MM.1S (cell line): ENCODE measurements at regions not wholly inside any gene's neighbourhood (a gene's known extent, or its start where the extent isn't known, plus 50 kb on each side); places are given as distances from the start of the nearest gene placed in this dataset.
A peak's percentile ranks its signal among the peaks of the same experiment; 100 is the strongest.

Experiments
- DNase-seq: peaks from one replicate; pipeline ENCODE4 v3.0.0-alpha.2; 2015
- H2AFZ ChIP-seq: fragments of 300-600 bp; sonication (generic); 2 replicates; pipeline ENCODE4 v1.6.0; 2016; ENCODE audit warnings: antibody characterized with exemption, low read length
- H3F3A ChIP-seq: fragments of 300-600 bp; sonication (generic); 2 replicates; pipeline ENCODE4 v1.6.1; 2016; ENCODE audit warnings: mild to moderate bottlenecking, antibody characterized with exemption, low read length, moderate library complexity, mixed read lengths; ENCODE audit not compliant: insufficient read depth
- H3K27ac ChIP-seq: fragments of 300-600 bp; sonication (generic); 2 replicates; pipeline ENCODE4 v1.5.1; 2016; ENCODE audit warnings: mild to moderate bottlenecking, low read length
- H3K27me3 ChIP-seq: fragments of 300-600 bp; sonication (generic); replicated peaks from 2 replicates; pipeline ENCODE4 v1.6.0; 2016; ENCODE audit warnings: low read length; ENCODE audit not compliant: insufficient read depth
- H3K36me3 ChIP-seq: fragments of 300-600 bp; sonication (generic); replicated peaks from 2 replicates; pipeline ENCODE4 v1.6.1; 2016; ENCODE audit warnings: mild to moderate bottlenecking, low read length, mixed read lengths; ENCODE audit not compliant: insufficient read depth
- H3K4me1 ChIP-seq: fragments of 300-600 bp; sonication (generic); 2 replicates; pipeline ENCODE4 v1.6.1; 2016; ENCODE audit warnings: low read length, mixed read lengths
- H3K4me2 ChIP-seq: fragments of 300-600 bp; sonication (generic); 2 replicates; pipeline ENCODE4 v1.6.0; 2016; ENCODE audit warnings: low read depth, low read length
- H3K4me3 ChIP-seq: fragments of 300-600 bp; sonication (generic); 2 replicates; pipeline ENCODE4 v1.5.1; 2016; ENCODE audit warnings: low read length, mixed read lengths
- H3K79me2 ChIP-seq: fragments of 300-600 bp; sonication (generic); 2 replicates; pipeline ENCODE4 v1.6.1; 2016; ENCODE audit warnings: mixed run types, low read length, mixed read lengths
- H3K9ac ChIP-seq: fragments of 300-600 bp; sonication (generic); 2 replicates; pipeline ENCODE4 v1.6.1; 2016; ENCODE audit warnings: low read length, mixed read lengths
- H3K9me2 ChIP-seq: fragments of 300-600 bp; sonication (generic); replicated peaks from 2 replicates; pipeline ENCODE4 v1.6.1; 2016; ENCODE audit warnings: mild to moderate bottlenecking, low read length, mixed read lengths; ENCODE audit not compliant: insufficient read depth
- H3K9me3 ChIP-seq: fragments of 300-600 bp; sonication (generic); replicated peaks from 2 replicates; pipeline ENCODE4 v1.6.1; 2016; ENCODE audit warnings: mild to moderate bottlenecking, low read length, mixed read lengths; ENCODE audit not compliant: insufficient read depth
- H4K20me1 ChIP-seq: fragments of 300-600 bp; sonication (generic); 2 replicates; pipeline ENCODE4 v1.6.1; 2016; ENCODE audit warnings: mild to moderate bottlenecking, low read length, moderate library complexity, mixed read lengths; ENCODE audit not compliant: insufficient read depth
- CTCF ChIP-seq: fragments of 300-600 bp; sonication (generic); IDR thresholded peaks from 2 replicates; pipeline ENCODE4 v1.5.1; 2016; ENCODE audit warnings: antibody characterized with exemption, low read length, mixed read lengths
- EZH2 ChIP-seq: fragments of 300-600 bp; sonication (generic); optimal IDR thresholded peaks from 2 replicates; pipeline ENCODE3; 2017; ENCODE audit warnings: low read depth, mild to moderate bottlenecking, antibody characterized with exemption, low read length, mixed read lengths
- EZH2phosphoT487 ChIP-seq: fragments of 300-600 bp; sonication (generic); IDR thresholded peaks from 2 replicates; pipeline ENCODE4 v1.6.1; 2018; ENCODE audit warnings: antibody characterized with exemption, low read length

GRCh38 chr2:221969087-221969829, 329.5 kb downstream of the PAX3 start:
- Histone ChIP-seq H3K4me3 (no peak overlapping the region), H3K79me2 (no peaks in the 10 kb centered on the region), H3F3A (no peaks in the 10 kb centered on the region), H3K4me2 (no peak overlapping the region), H3K4me1 (no peaks in the 10 kb centered on the region), H3K9me2 (no peaks in the 10 kb centered on the region), H2AFZ (no peak overlapping the region), H3K9ac (no peak overlapping the region), H3K27me3 (no peaks in the 10 kb centered on the region), H3K36me3 (no peaks in the 10 kb centered on the region), H4K20me1 (no peaks in the 10 kb centered on the region), H3K27ac (no peak overlapping the region), H3K9me3 (no peaks in the 10 kb centered on the region)
- TF ChIP-seq CTCF (peak; percentile 56), EZH2phosphoT487 (no peak)
- peak; percentile 41 for DNase-seq

GRCh38 chr2:221962186-221962585, 336.6 kb downstream of the PAX3 start:
- TF ChIP-seq EZH2 (no peak), CTCF (no peak), EZH2phosphoT487 (no peak)
- H3K4me3 ChIP-seq: no peak overlapping the region
- no peaks in the 10 kb centered on the region for H3K27me3 ChIP-seq
- H3K4me1 ChIP-seq: no peaks in the 10 kb centered on the region
- no peaks in the 10 kb centered on the region for H3K79me2 ChIP-seq
- H3K27ac ChIP-seq: no peak overlapping the region
- H3K9me3 ChIP-seq: no peaks in the 10 kb centered on the region
- no peak overlapping the region for H3K9ac ChIP-seq
- no peak for DNase-seq
- no peaks in the 10 kb centered on the region for H3K36me3 ChIP-seq
- H3F3A ChIP-seq: no peaks in the 10 kb centered on the region
- no peak overlapping the region for H3K4me2 ChIP-seq
- H2AFZ ChIP-seq: no peak overlapping the region
- H3K9me2 ChIP-seq: no peaks in the 10 kb centered on the region
- no peaks in the 10 kb centered on the region for H4K20me1 ChIP-seq

- no peak overlapping the region for H2AFZ ChIP-seq
- no peaks in the 10 kb centered on the region for H3K79me2 ChIP-seq
- H4K20me1 ChIP-seq: no peaks in the 10 kb centered on the region
- no peaks in the 10 kb centered on the region for H3K9me2 ChIP-seq
- H3K4me2 ChIP-seq: no peak overlapping the region
- H3K27me3 ChIP-seq: no peaks in the 10 kb centered on the region
- H3K9ac ChIP-seq: no peak overlapping the region
- no peaks in the 10 kb centered on the region for H3K4me1 ChIP-seq
- no peak for DNase-seq
- no peaks in the 10 kb centered on the region for H3K9me3 ChIP-seq
- no peaks in the 10 kb centered on the region for H3F3A ChIP-seq
- H3K4me3 ChIP-seq: no peak overlapping the region
- no peaks in the 10 kb centered on the region for H3K36me3 ChIP-seq
- TF ChIP-seq EZH2phosphoT487 (no peak), EZH2 (no peak), CTCF (no peak)
- H3K27ac ChIP-seq: no peak overlapping the region
Measured at GRCh38 chr2:221961561-221961960, 337.2 kb downstream of the PAX3 start.
